Upper lobe of left lung (tissue), 6 donors: ENCODE measurements at regions not wholly inside any gene's neighbourhood (a gene's known extent, or its start where the extent isn't known, plus 50 kb on each side); places are given as distances from the start of the nearest gene placed in this dataset.

ENCODE experiments used
- ATAC-seq, 2 donors: fragments of 200-7000 bp; cut with Tn5 transposase; one replicate each; pipeline ENCODE4 v1.9.1; 2022; ENCODE audit warnings: mild to moderate bottlenecking in 2 of 2, moderate library complexity in 2 of 2; ENCODE audit not compliant: low FRiP score in 2 of 2
- DNase-seq, 2 donors: peaks; one replicate each; pipeline ENCODE4 v3.0.0-alpha.2; 2019 to 2020
- H3K27ac ChIP-seq, 4 donors: fragments of 200-600 bp; sonication (generic); one replicate each; pipeline ENCODE4 v1.5.1; 2016 to 2019
- H3K27me3 ChIP-seq, 4 donors: fragments of 200-600 bp; sonication (generic); one replicate each; pipeline ENCODE4 v1.5.1; 2017 to 2019
- H3K36me3 ChIP-seq, 4 donors: fragments of 200-600 bp; sonication (generic); one replicate each; pipeline ENCODE4 v1.5.1; 2016 to 2019
- H3K4me1 ChIP-seq, 4 donors: fragments of 200-600 bp; sonication (generic); one replicate each; pipeline ENCODE4 v1.5.1; 2018 to 2019
- H3K4me3 ChIP-seq, 4 donors: fragments of 200-600 bp; sonication (generic); one replicate each; pipeline ENCODE4 v1.5.1; 2017 to 2019; ENCODE audit warnings: mild to moderate bottlenecking in 2 of 4, moderate library complexity in 1 of 4
- H3K9me3 ChIP-seq, 4 donors: fragments of 200-600 bp; sonication (generic); one replicate each; pipeline ENCODE4 v1.5.1; 2018 to 2019
- EP300 ChIP-seq, 4 donors: sonication (generic); formaldehyde crosslinking; IDR thresholded peaks; one replicate each; pipeline ENCODE4 v1.5.1; 2017; ENCODE audit warnings: antibody characterized with exemption in 4 of 4, control low read depth in 2 of 4
- POLR2A ChIP-seq, 4 donors: fragments of 450-650 bp; IDR thresholded peaks; one replicate each; pipeline ENCODE4 v1.5.1; 2016 to 2017; ENCODE audit warnings: antibody characterized with exemption in 4 of 4, mild to moderate bottlenecking in 2 of 4
- POLR2AphosphoS5 ChIP-seq, 2 donors: sonication (generic); formaldehyde crosslinking; IDR thresholded peaks; one replicate each; pipeline ENCODE4 v1.5.1; 2017; ENCODE audit warnings: antibody characterized with exemption in 2 of 2
- WGBS, 2 donors: methylation state at CpG; one replicate each; pipeline ENCODE4 v1.1.5; 2017 to 2018; 5-methylcytosine and 5-hydroxymethylcytosine counted together
- TF ChIP-seq, protein P1 (sequence below), 6 experiments: fragments of 450-650 bp in 4 of 6; fragments of 200-600 bp in 2 of 6; sonication (generic) in 2 of 6; IDR thresholded peaks; one replicate each; pipeline ENCODE4 v1.5.1; 2016 to 2019; ENCODE audit warnings: antibody characterized with exemption in 6 of 6
- donor health status: DM: no; HTN: no; CAD: no; lungs with moderate emphysema.
- donor health status: DM: no; HTN: yes; CAD: no; lungs with severe emphysema.

DNA sequence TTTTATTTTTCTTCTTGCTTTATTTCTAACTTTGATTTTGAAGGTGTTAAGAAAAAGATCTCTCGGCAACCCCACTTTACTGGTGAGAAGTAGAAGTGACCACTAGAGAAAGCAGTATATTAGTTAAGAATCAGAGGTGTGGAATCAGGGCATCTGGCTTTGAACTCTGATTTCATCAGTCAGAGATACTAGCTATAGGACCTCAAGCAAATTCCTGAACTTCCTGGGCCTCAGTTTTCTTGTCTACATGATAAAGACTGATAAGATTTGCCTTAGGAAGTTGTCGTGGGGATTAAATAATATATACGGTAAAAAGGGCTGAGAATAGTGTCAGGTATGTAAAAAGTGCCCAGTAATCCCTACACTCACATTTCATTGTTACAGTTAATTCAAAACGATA lies 440.3 kb upstream of the CRIM1 start:
- Histone ChIP-seq H3K4me1 (no peaks in the 10 kb centered on the region), H3K9me3 (no peaks in the 10 kb centered on the region), H3K4me3 (no peak overlapping the region), H3K27me3 (no peaks in the 10 kb centered on the region), H3K27ac (no peak overlapping the region), H3K36me3 (no peaks in the 10 kb centered on the region)
- TF ChIP-seq EP300 (IDR thresholded peaks at IDR 0.05): no peak
- TF ChIP-seq, protein P1, sequence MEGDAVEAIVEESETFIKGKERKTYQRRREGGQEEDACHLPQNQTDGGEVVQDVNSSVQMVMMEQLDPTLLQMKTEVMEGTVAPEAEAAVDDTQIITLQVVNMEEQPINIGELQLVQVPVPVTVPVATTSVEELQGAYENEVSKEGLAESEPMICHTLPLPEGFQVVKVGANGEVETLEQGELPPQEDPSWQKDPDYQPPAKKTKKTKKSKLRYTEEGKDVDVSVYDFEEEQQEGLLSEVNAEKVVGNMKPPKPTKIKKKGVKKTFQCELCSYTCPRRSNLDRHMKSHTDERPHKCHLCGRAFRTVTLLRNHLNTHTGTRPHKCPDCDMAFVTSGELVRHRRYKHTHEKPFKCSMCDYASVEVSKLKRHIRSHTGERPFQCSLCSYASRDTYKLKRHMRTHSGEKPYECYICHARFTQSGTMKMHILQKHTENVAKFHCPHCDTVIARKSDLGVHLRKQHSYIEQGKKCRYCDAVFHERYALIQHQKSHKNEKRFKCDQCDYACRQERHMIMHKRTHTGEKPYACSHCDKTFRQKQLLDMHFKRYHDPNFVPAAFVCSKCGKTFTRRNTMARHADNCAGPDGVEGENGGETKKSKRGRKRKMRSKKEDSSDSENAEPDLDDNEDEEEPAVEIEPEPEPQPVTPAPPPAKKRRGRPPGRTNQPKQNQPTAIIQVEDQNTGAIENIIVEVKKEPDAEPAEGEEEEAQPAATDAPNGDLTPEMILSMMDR (IDR thresholded peaks at IDR 0.05): no peak
- no peak for TF ChIP-seq POLR2AphosphoS5 (IDR thresholded peaks at IDR 0.05)
- no peak for TF ChIP-seq POLR2A (IDR thresholded peaks at IDR 0.05)
- no peak for ATAC-seq
- WGBS, 2 donors: 72 to 90% methylated on average over 4 of the region's 4 CpGs
- no peak for DNase-seq

DNA sequence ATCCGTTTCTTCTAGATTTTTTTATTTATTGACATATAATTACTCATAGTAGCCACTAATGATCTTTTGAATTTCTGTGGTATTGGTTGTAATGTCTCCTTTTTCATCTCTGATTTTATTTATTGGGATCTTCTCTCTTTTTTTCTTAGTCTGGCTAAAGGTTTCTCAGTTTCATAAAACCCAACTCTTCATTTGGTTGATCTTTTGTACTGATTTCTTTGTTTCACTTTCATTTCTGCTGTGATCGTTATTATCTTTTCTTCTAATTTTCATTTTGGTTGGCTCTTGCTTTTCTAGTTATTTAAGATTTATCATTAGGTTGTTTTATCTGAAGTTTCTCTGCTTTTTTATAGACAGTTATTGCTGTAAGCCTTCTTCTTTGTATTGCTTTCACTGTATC lies 463.6 kb upstream of the CRIM1 start:
- 89% methylated on average over 2 of the region's 2 CpGs for WGBS, 2 donors
- Histone ChIP-seq H3K27ac (no peak overlapping the region), H3K27me3 (no peaks in the 10 kb centered on the region), H3K9me3 (no peaks in the 10 kb centered on the region), H3K4me3 (no peak overlapping the region), H3K4me1 (no peaks in the 10 kb centered on the region), H3K36me3 (no peaks in the 10 kb centered on the region)
- DNase-seq (no peak), ATAC-seq (no peak)
- TF ChIP-seq POLR2A (IDR thresholded peaks at IDR 0.05) (no peak), POLR2AphosphoS5 (IDR thresholded peaks at IDR 0.05) (no peak), EP300 (IDR thresholded peaks at IDR 0.05) (no peak)
- TF ChIP-seq, protein P1 (IDR thresholded peaks at IDR 0.05): no peak

DNA sequence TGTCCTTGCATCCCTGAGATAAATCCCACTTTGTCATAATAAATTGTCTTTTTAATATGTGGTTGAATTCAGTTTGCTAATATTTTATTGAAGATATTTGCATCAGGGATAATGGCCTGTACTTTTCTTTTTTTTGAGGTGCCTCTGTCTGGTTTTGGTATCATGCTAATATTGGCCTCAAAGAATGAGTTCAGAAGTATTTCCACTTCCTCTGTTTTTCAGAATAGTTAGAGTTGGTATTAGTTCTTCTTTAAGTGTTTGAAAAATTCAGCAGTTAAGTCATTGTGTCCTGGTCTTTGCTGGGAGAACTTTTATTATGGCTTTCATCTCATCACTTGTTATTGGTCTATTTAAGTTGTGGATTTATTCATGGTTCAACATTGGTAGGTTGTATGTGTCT lies 464.1 kb upstream of the CRIM1 start:
- Histone ChIP-seq H3K27ac (no peak overlapping the region), H3K4me1 (no peaks in the 10 kb centered on the region), H3K36me3 (no peaks in the 10 kb centered on the region), H3K27me3 (no peaks in the 10 kb centered on the region), H3K9me3 (no peaks in the 10 kb centered on the region), H3K4me3 (no peak overlapping the region)
- DNase-seq: no peak
- ATAC-seq: no peak
- no peak for TF ChIP-seq POLR2A (IDR thresholded peaks at IDR 0.05)
- no peak for TF ChIP-seq EP300 (IDR thresholded peaks at IDR 0.05)
- TF ChIP-seq, protein P1 (IDR thresholded peaks at IDR 0.05): no peak
- TF ChIP-seq POLR2AphosphoS5 (IDR thresholded peaks at IDR 0.05): no peak

DNA sequence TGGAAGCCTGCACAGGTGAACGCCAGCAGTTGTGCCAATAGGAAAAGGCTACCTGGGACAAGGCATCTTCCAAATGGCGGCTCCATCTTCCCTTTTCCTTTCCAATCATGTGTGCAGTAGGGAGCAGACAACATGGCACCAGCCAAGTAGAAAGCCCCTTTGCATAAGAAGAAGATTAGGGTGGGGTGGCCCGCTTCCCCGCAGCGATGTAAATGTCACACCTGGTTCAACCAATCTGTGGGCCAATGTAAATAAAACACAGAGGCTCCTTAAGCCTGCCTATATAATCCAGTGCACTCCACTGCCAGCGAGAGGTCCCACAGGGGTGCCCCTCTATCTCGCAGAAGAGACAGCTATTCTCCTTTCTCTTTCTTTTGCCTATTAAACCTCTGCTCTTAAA lies 468.4 kb upstream of the CRIM1 start:
- Histone ChIP-seq H3K4me3 (no peak overlapping the region), H3K36me3 (no peaks in the 10 kb centered on the region), H3K27me3 (no peaks in the 10 kb centered on the region), H3K9me3 (no peaks in the 10 kb centered on the region), H3K4me1 (no peaks in the 10 kb centered on the region), H3K27ac (no peak overlapping the region)
- no peak for DNase-seq
- 91 to 94% methylated on average over 7 of the region's 7 CpGs for whole genome bisulfite sequencing, 2 donors
- TF ChIP-seq POLR2AphosphoS5 (IDR thresholded peaks at IDR 0.05): no peak
- TF ChIP-seq, protein P1 (IDR thresholded peaks at IDR 0.05): no peak
- no peak for TF ChIP-seq EP300 (IDR thresholded peaks at IDR 0.05)
- TF ChIP-seq POLR2A (IDR thresholded peaks at IDR 0.05): no peak
- no peak for ATAC-seq

DNA sequence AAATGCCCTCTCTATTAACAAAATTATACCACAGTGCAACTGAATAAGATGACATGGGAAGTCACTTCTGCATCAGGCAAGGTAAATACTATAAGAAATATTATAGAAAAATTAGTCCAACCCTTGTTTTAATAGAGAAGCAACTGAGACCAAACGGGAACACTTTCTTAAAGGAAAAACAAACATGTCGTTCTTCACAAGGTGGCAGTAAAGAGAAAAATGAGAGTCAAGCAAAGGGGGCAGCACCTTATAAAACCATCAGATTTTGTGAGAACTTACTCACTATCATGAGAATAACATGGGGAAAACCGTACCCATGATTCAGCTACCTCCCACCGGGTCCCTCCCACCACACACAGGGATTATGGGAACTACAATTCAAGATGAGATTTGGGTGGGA lies 481.7 kb upstream of the CRIM1 start:
- ATAC-seq (no peak), DNase-seq (no peak)
- WGBS, 2 donors: 70 to 72% methylated on average over 4 of the region's 4 CpGs
- no peak overlapping the region for H3K27ac ChIP-seq
- H3K9me3 ChIP-seq: no peaks in the 10 kb centered on the region
- no peaks in the 10 kb centered on the region for H3K27me3 ChIP-seq
- TF ChIP-seq POLR2A (IDR thresholded peaks at IDR 0.05): no peak
- TF ChIP-seq EP300 (IDR thresholded peaks at IDR 0.05): no peak
- TF ChIP-seq POLR2AphosphoS5 (IDR thresholded peaks at IDR 0.05): no peak
- TF ChIP-seq, protein P1 (IDR thresholded peaks at IDR 0.05): no peak
- H3K4me3 ChIP-seq: no peak overlapping the region
- no peaks in the 10 kb centered on the region for H3K36me3 ChIP-seq
- no peaks in the 10 kb centered on the region for H3K4me1 ChIP-seq
